Subcutaneous abdominal adipose tissue (tissue), 5 donors: ENCODE measurements at regions not wholly inside any gene's neighbourhood (a gene's known extent, or its start where the extent isn't known, plus 50 kb on each side); places are given as distances from the start of the nearest gene placed in this dataset.

Experiments
- H3K27ac ChIP-seq: one replicate; pipeline ENCODE4 v1.7.0; 2013; ENCODE audit warnings: low read depth, mild to moderate bottlenecking, inconsistent platforms, low read length, moderate library complexity
- H3K27me3 ChIP-seq, 5 donors: one replicate each; pipeline ENCODE4 v1.7.0; 2013; ENCODE audit warnings: low read length in 5 of 5, inconsistent platforms in 1 of 5; ENCODE audit not compliant: control insufficient read depth in 5 of 5, insufficient read depth in 4 of 5
- H3K36me3 ChIP-seq, 5 donors: one replicate each; pipeline ENCODE4 v1.7.0; 2013; ENCODE audit warnings: low read length in 5 of 5; ENCODE audit not compliant: control insufficient read depth in 5 of 5, insufficient read depth in 5 of 5
- H3K4me1 ChIP-seq, 5 donors: one replicate each; pipeline ENCODE4 v1.7.0; 2013; ENCODE audit warnings: low read length in 5 of 5, mild to moderate bottlenecking in 3 of 5, moderate library complexity in 1 of 5; ENCODE audit not compliant: control insufficient read depth in 5 of 5, insufficient read depth in 5 of 5
- H3K4me3 ChIP-seq, 5 donors: one replicate each; pipeline ENCODE4 v1.7.0; 2013; ENCODE audit warnings: low read length in 5 of 5, low read depth in 1 of 5
- H3K9ac ChIP-seq, 5 donors: one replicate each; pipeline ENCODE4 v1.7.0; 2013; ENCODE audit warnings: low read length in 5 of 5, mild to moderate bottlenecking in 4 of 5, moderate library complexity in 3 of 5
- H3K9me3 ChIP-seq, 5 donors: one replicate each; pipeline ENCODE4 v1.7.0; 2013; ENCODE audit warnings: low read length in 5 of 5; ENCODE audit not compliant: control insufficient read depth in 5 of 5
- donor health status: healthy.
- donor health status: healthy.
- donor health status: healthy.
- donor health status: healthy.
- donor health status: healthy.

DNA sequence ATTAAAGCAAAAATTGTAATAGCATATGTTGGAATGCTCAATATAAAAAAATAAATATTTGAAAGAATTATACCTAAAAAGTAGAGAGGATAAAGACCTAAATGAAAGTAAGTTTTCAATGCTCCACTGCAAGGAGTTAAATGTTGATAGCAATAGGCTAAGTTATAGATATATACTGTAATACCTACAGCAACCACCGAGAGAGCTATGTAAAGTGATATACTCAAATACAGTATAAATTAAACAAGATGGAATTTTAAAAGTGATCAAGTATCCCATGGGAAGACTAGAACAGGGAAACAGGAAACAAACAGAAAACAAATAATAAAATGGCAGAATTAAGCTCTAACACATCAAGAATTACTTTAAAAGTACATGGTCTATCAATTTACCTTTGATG lies 73.9 kb downstream of the CASP3 start:
- H3K4me1 ChIP-seq: no peaks in the 10 kb centered on the region
- H3K36me3 ChIP-seq: no peaks in the 10 kb centered on the region
- H3K27me3 ChIP-seq: no peaks in the 10 kb centered on the region
- no peak overlapping the region for H3K9ac ChIP-seq
- H3K27ac ChIP-seq: no peak overlapping the region
- peaks cover 0 to 3% (median under 1%) of the 10 kb centered on the region in 5 donors for H3K9me3 ChIP-seq
- H3K4me3 ChIP-seq: no peak overlapping the region

- Histone ChIP-seq H3K27me3 (no peaks in the 10 kb centered on the region), H3K36me3 (no peaks in the 10 kb centered on the region), H3K9ac (no peak overlapping the region), H3K4me3 (no peak overlapping the region), H3K9me3 (no peaks in the 10 kb centered on the region), H3K27ac (no peak overlapping the region), H3K4me1 (no peaks in the 10 kb centered on the region)
These were observed 74.4 kb downstream of the CASP3 start for GRCh38 chr4:184574861-184575260.

- no peak overlapping the region for H3K4me3 ChIP-seq
- no peaks in the 10 kb centered on the region for H3K36me3 ChIP-seq
- no peaks in the 10 kb centered on the region for H3K9me3 ChIP-seq
- no peak overlapping the region for H3K9ac ChIP-seq
- no peaks in the 10 kb centered on the region for H3K4me1 ChIP-seq
- H3K27ac ChIP-seq: no peak overlapping the region
- H3K27me3 ChIP-seq: no peaks in the 10 kb centered on the region
These were observed 75.5 kb downstream of the CASP3 start for GRCh38 chr4:184573701-184574100.

- no peaks in the 10 kb centered on the region for H3K27me3 ChIP-seq
- H3K27ac ChIP-seq: no peak overlapping the region
- peak overlapping the region in 1 of 5 donors; percentile 17 for H3K4me3 ChIP-seq
- H3K9me3 ChIP-seq: no peaks in the 10 kb centered on the region
- H3K36me3 ChIP-seq: no peaks in the 10 kb centered on the region
- no peak overlapping the region for H3K9ac ChIP-seq
- no peaks in the 10 kb centered on the region for H3K4me1 ChIP-seq
These were observed 80.5 kb downstream of the CASP3 start for GRCh38 chr4:184568770-184569169.

GRCh38 chr4:184563621-184564020 lies 85.6 kb downstream of the CASP3 start:
- Histone ChIP-seq H3K27ac (no peak overlapping the region), H3K27me3 (no peaks in the 10 kb centered on the region), H3K9ac (no peak overlapping the region), H3K36me3 (no peaks in the 10 kb centered on the region), H3K4me1 (no peaks in the 10 kb centered on the region), H3K4me3 (no peak overlapping the region), H3K9me3 (no peaks in the 10 kb centered on the region)

GRCh38 chr4:184558996-184559395 lies 84.6 kb upstream of the IRF2 start:
- Histone ChIP-seq H3K4me3 (no peak overlapping the region), H3K27ac (no peak overlapping the region), H3K27me3 (no peaks in the 10 kb centered on the region), H3K4me1 (no peaks in the 10 kb centered on the region), H3K36me3 (no peaks in the 10 kb centered on the region), H3K9ac (no peak overlapping the region), H3K9me3 (no peaks in the 10 kb centered on the region)

- Histone ChIP-seq H3K27ac (no peak overlapping the region), H3K36me3 (no peaks in the 10 kb centered on the region), H3K4me3 (no peak overlapping the region), H3K9me3 (no peaks in the 10 kb centered on the region), H3K27me3 (peaks cover 0 to 2% (median 0%) of the 10 kb centered on the region in 5 donors), H3K4me1 (peaks cover 0 to under 1% (median 0%) of the 10 kb centered on the region in 5 donors), H3K9ac (no peak overlapping the region)
These were observed 79.5 kb upstream of the IRF2 start for GRCh38 chr4:184553891-184554290.

GRCh38 chr4:184550476-184550875 lies 76.1 kb upstream of the IRF2 start:
- Histone ChIP-seq H3K9ac (no peak overlapping the region), H3K27me3 (peaks cover 0 to 3% (median 0%) of the 10 kb centered on the region in 5 donors), H3K4me3 (no peak overlapping the region), H3K4me1 (peaks cover 0 to 6% (median 2%) of the 10 kb centered on the region in 5 donors), H3K27ac (no peak overlapping the region), H3K36me3 (no peaks in the 10 kb centered on the region), H3K9me3 (no peaks in the 10 kb centered on the region)

DNA sequence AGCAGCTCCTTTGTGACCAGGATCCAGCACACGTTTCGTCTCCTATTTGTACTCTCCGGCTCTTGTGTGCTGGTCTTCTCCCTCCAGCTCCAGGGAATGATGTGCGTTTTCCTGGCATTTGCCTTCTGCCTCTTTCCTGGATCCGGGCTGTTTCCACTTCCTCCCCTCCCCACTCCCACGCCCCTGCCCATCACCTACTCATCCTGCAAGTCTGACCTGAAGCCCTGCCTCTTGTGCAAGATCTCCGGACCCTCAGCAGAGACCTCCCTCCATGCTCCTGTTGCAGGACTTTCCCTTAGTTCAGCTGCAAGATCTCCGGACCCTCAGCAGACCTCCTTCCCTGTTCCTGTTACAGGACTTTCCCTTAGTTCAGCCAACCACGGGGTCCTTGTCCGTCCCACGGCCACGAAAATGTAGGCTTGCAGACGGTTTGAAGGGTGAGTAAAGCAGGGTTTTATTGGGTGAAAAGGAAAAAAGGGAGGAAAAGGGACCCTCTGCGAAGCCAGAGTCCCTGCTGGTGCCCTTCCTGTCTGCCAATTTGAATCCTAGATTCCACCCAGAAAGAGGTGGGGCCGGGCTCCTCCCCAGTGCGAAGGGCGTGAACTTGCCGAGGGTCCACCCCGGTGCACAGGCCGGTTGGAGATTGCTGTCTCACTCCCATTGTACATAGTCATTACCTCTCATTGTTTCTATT lies 74.4 kb upstream of the IRF2 start:
- Histone ChIP-seq H3K4me3 (peak overlapping the region in 3 of 5 donors; percentile 31 to 55 (median 40)), H3K9ac (no peak overlapping the region), H3K4me1 (peaks cover 0 to 6% (median 2%) of the 10 kb centered on the region in 5 donors), H3K36me3 (no peaks in the 10 kb centered on the region), H3K9me3 (no peaks in the 10 kb centered on the region), H3K27me3 (peaks cover 0 to 3% (median 0%) of the 10 kb centered on the region in 5 donors), H3K27ac (no peak overlapping the region)

DNA sequence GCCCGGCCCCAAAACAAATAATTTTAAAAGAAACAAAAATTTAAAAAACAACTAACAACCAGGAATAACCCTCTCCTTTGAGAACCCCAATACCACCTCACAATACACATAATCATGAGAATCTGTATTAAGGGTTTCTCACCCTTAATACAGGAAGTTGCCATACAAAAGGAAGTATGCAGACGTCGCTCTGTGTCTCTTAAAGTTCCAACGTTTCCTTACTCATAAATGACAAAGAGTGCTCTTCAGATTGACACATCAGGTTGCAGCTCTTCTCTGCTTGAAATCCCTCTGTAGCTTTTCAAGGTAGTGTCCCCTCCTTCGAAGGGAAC lies 73.9 kb upstream of the IRF2 start:
- Histone ChIP-seq H3K27me3 (peaks cover 0 to 3% (median 0%) of the 10 kb centered on the region in 5 donors), H3K4me3 (peak overlapping the region in 3 of 5 donors; percentile 31 to 55 (median 40)), H3K9me3 (no peaks in the 10 kb centered on the region), H3K4me1 (peaks cover 0 to 6% (median 2%) of the 10 kb centered on the region in 5 donors), H3K36me3 (no peaks in the 10 kb centered on the region), H3K9ac (no peak overlapping the region), H3K27ac (no peak overlapping the region)
